Fibroblast of lung (primary cell): ENCODE measurements at regions not wholly inside any gene's neighbourhood (a gene's known extent, or its start where the extent isn't known, plus 50 kb on each side); places are given as distances from the start of the nearest gene placed in this dataset.

Source experiments
- DNase-seq, 2 donors: peaks; one replicate each; pipeline versions ENCODE4 v3.0.0 to v3.0.0-alpha.2; 2010; ENCODE audit warnings: low read depth in 2 of 2
- H2AFZ ChIP-seq: 2 replicates; pipeline ENCODE4 v1.5.1; 2012; ENCODE audit warnings: low read length, control low read depth, inconsistent platforms
- H3K27ac ChIP-seq: 2 replicates; pipeline ENCODE4 v1.5.1; 2011; ENCODE audit warnings: low read length, control low read depth; ENCODE audit not compliant: insufficient read depth
- H3K27me3 ChIP-seq: 2 replicates; pipeline ENCODE4 v1.5.1; 2011; ENCODE audit warnings: mild to moderate bottlenecking, low read length; ENCODE audit not compliant: control insufficient read depth, insufficient read depth
- H3K36me3 ChIP-seq: 2 replicates; pipeline ENCODE4 v1.5.1; 2011; ENCODE audit warnings: low read length; ENCODE audit not compliant: control insufficient read depth, insufficient read depth
- H3K4me1 ChIP-seq: 2 replicates; pipeline ENCODE4 v1.5.1; 2011; ENCODE audit warnings: low read length; ENCODE audit not compliant: control insufficient read depth, insufficient read depth; ENCODE audit errors: extremely low read depth
- H3K4me2 ChIP-seq: 2 replicates; pipeline ENCODE4 v1.5.1; 2011; ENCODE audit warnings: low read length, control low read depth; ENCODE audit not compliant: insufficient read depth; ENCODE audit errors: extremely low read depth
- H3K4me3 ChIP-seq, 4 experiments: fragments of 200-600 bp in 1 of 4; sonication (generic) in 1 of 4; replicated peaks in 1 of 4; 2 replicates each; pipeline ENCODE4 v1.5.1; 2011 to 2016; ENCODE audit warnings: low read length in 4 of 4, low read depth in 3 of 4, mild to moderate bottlenecking in 3 of 4, control low read depth in 2 of 4, inconsistent platforms in 1 of 4, mixed read lengths in 1 of 4; ENCODE audit not compliant: insufficient read depth in 1 of 4; ENCODE audit errors: control extremely low read depth in 1 of 4
- H3K79me2 ChIP-seq: 2 replicates; pipeline ENCODE4 v1.5.1; 2012; ENCODE audit warnings: mild to moderate bottlenecking, low read length, inconsistent platforms; ENCODE audit not compliant: control insufficient read depth, insufficient read depth
- H3K9ac ChIP-seq: 2 replicates; pipeline ENCODE4 v1.5.1; 2011; ENCODE audit warnings: mild to moderate bottlenecking, low read length, control low read depth; ENCODE audit not compliant: insufficient read depth
- H3K9me3 ChIP-seq: 2 replicates; pipeline ENCODE4 v1.5.1; 2012; ENCODE audit warnings: low read depth, low read length; ENCODE audit not compliant: control insufficient read depth, insufficient read depth
- H4K20me1 ChIP-seq: 2 replicates; pipeline ENCODE4 v1.5.1; 2011; ENCODE audit warnings: low read length; ENCODE audit not compliant: control insufficient read depth, insufficient read depth; ENCODE audit errors: extremely low read depth
- CTCF ChIP-seq, 2 donors: IDR thresholded peaks in 1 of 2; conservative IDR thresholded peaks in 1 of 2; 1 replicate in 1 of 2; 2 replicates in 1 of 2; pipeline ENCODE4 v1.5.1; 2011 to 2012; ENCODE audit warnings: low read length in 2 of 2, control low read depth in 1 of 2, inconsistent platforms in 1 of 2, low read depth in 1 of 2, mild to moderate bottlenecking in 1 of 2
- EZH2 ChIP-seq: IDR thresholded peaks from 2 replicates; pipeline ENCODE4 v1.5.1; 2012; ENCODE audit warnings: low read length, control low read depth, mild to moderate bottlenecking; ENCODE audit errors: missing control alignments

DNA sequence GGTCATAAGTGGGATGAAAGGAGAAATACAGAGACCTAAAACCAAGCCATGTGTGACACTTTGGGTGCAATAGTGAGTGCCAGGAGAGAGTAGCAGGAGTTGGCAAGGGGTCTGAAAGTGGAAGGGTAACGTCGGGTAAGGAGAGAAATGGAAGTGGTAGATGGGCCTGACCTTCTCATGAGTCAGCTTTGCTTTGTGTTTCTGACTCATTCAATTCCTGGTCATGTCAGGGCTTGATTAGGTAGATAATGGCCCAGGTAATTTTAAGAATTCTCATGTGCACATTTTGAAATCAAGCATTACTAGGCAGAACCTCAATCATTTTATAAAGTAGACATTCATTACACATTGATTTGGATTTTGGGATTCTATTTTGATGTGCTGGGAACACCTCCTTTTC is 262.5 kb downstream of the SOX2 start:
- DNase-seq, result peak in 1 of 2 donors; percentile 22
- no peaks in the 10 kb centered on the region for H3K4me1 ChIP-seq

GRCh38 chr3:181976526-181976925 is 264.8 kb downstream of the SOX2 start:
- Histone ChIP-seq H2AFZ (no peak overlapping the region), H3K79me2 (no peaks in the 10 kb centered on the region), H4K20me1 (no peaks in the 10 kb centered on the region), H3K27ac (no peak overlapping the region), H3K9me3 (no peaks in the 10 kb centered on the region), H3K36me3 (no peaks in the 10 kb centered on the region), H3K4me2 (no peak overlapping the region), H3K4me1 (no peaks in the 10 kb centered on the region), H3K27me3 (no peaks in the 10 kb centered on the region), H3K4me3 (no peak overlapping the region), H3K9ac (no peak overlapping the region)
- TF ChIP-seq EZH2, result no peak
- no peak for TF ChIP-seq CTCF (conservative IDR thresholded peaks at IDR 0.05 in 1 of 2, IDR thresholded peaks at IDR 0.05 in 1 of 2; ENCODE audit: low read depth in 1 of 2, low read length in 2 of 2)
- DNase-seq, result no peak

More for the DNA sequence above, 262.5 kb downstream of the SOX2 start:
- H3K9ac ChIP-seq, result no peak overlapping the region
- H3K79me2 ChIP-seq, result no peaks in the 10 kb centered on the region
- no peak for TF ChIP-seq CTCF (conservative IDR thresholded peaks at IDR 0.05 in 1 of 2, IDR thresholded peaks at IDR 0.05 in 1 of 2; ENCODE audit: low read depth in 1 of 2, low read length in 2 of 2)
- no peak overlapping the region for H3K27ac ChIP-seq
- H2AFZ ChIP-seq, result no peak overlapping the region
- no peaks in the 10 kb centered on the region for H4K20me1 ChIP-seq
- H3K4me3 ChIP-seq, result no peak overlapping the region
- H3K9me3 ChIP-seq, result no peaks in the 10 kb centered on the region
- H3K4me2 ChIP-seq, result no peak overlapping the region
- no peaks in the 10 kb centered on the region for H3K27me3 ChIP-seq
- no peaks in the 10 kb centered on the region for H3K36me3 ChIP-seq

- no peak overlapping the region for H3K9ac ChIP-seq
- H3K4me3 ChIP-seq, result no peak overlapping the region
- H3K4me2 ChIP-seq, result no peak overlapping the region
- no peak overlapping the region for H2AFZ ChIP-seq
- H3K4me1 ChIP-seq, result no peaks in the 10 kb centered on the region
- no peaks in the 10 kb centered on the region for H3K36me3 ChIP-seq
- H3K9me3 ChIP-seq, result no peaks in the 10 kb centered on the region
- H3K27ac ChIP-seq, result no peak overlapping the region
- no peaks in the 10 kb centered on the region for H4K20me1 ChIP-seq
- H3K79me2 ChIP-seq, result no peaks in the 10 kb centered on the region
- no peaks in the 10 kb centered on the region for H3K27me3 ChIP-seq
- no peak for TF ChIP-seq CTCF (conservative IDR thresholded peaks at IDR 0.05 in 1 of 2, IDR thresholded peaks at IDR 0.05 in 1 of 2; ENCODE audit: low read depth in 1 of 2, low read length in 2 of 2)
- no peak for TF ChIP-seq EZH2
- no peak for DNase-seq
Observed at GRCh38 chr3:181985386-181985785, 273.7 kb downstream of the SOX2 start.
